Testis (tissue), 2 donors: ENCODE measurements at regions not wholly inside any gene's neighbourhood (a gene's known extent, or its start where the extent isn't known, plus 50 kb on each side); places are given as distances from the start of the nearest gene placed in this dataset.
"Not testable (repeated sequence)": the region's sequence is repeated elsewhere in the genome, so short reads cannot be mapped to it uniquely, and the experiment has no call there.

ENCODE experiments used
- POLR2A ChIP-seq: fragments of 450-650 bp; IDR thresholded peaks from one replicate; pipeline ENCODE4 v1.6.1; 2017; ENCODE audit warnings: antibody characterized with exemption, mild to moderate bottlenecking, moderate library complexity
- TF ChIP-seq, protein P1 (sequence below), 3 experiments: fragments of 450-650 bp in 2 of 3; fragments of 200-600 bp in 1 of 3; sonication (generic) in 1 of 3; IDR thresholded peaks; one replicate each; pipeline ENCODE4 v1.5.1; 2016 to 2019; ENCODE audit warnings: antibody characterized with exemption in 3 of 3, mild to moderate bottlenecking in 2 of 3, moderate library complexity in 1 of 3

GRCh38 chr20:30875868-30876267 lies 381.6 kb upstream of the DEFB115 start:
- TF ChIP-seq, protein P1, sequence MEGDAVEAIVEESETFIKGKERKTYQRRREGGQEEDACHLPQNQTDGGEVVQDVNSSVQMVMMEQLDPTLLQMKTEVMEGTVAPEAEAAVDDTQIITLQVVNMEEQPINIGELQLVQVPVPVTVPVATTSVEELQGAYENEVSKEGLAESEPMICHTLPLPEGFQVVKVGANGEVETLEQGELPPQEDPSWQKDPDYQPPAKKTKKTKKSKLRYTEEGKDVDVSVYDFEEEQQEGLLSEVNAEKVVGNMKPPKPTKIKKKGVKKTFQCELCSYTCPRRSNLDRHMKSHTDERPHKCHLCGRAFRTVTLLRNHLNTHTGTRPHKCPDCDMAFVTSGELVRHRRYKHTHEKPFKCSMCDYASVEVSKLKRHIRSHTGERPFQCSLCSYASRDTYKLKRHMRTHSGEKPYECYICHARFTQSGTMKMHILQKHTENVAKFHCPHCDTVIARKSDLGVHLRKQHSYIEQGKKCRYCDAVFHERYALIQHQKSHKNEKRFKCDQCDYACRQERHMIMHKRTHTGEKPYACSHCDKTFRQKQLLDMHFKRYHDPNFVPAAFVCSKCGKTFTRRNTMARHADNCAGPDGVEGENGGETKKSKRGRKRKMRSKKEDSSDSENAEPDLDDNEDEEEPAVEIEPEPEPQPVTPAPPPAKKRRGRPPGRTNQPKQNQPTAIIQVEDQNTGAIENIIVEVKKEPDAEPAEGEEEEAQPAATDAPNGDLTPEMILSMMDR (IDR thresholded peaks at IDR 0.05): not testable (repeated sequence)
- not testable (repeated sequence) for TF ChIP-seq POLR2A
